K562 (cell line): ENCODE measurements at regions not wholly inside any gene's neighbourhood (a gene's known extent, or its start where the extent isn't known, plus 50 kb on each side); places are given as distances from the start of the nearest gene placed in this dataset.
A peak's percentile ranks its signal among the peaks of the same experiment; 100 is the strongest.

ENCODE experiments used
- ATAC-seq: fragments of 200-7000 bp; cut with Tn5 transposase; 3 replicates; pipeline ENCODE4 v1.9.1; 2020; ENCODE audit warnings: moderate library complexity
- BruUV-seq: library from RNA; stranded (reverse); fragments of 400-500 nt; replicated peaks from 2 replicates; lab custom pipeline; 2021; lab: Mats Ljungman, UMichigan
- CTCF ChIA-PET: fragments of 300-600 bp; formaldehyde crosslinking; extraction: SDS; loops from one replicate; lab custom pipeline; 2021; ENCODE audit warnings: low intra/inter-chr PET ratio; lab: Yijun Ruan, JAX
- POLR2A ChIA-PET: fragments of 300-600, 350-650 bp; sonication (Branson Sonifier 250); formaldehyde crosslinking; extraction: SDS; loops from one replicate; lab custom pipeline; 2021; ENCODE audit warnings: antibody characterized with exemption, inconsistent platforms; lab: Yijun Ruan, JAX
- DNase-seq, 4 experiments: peaks; one replicate each; pipeline versions ENCODE4 v3.0.0 to v3.0.0-alpha.2; 2011 to 2018; ENCODE audit warnings: low spot score in 3 of 4, mixed read lengths in 3 of 4; ENCODE audit errors: extremely low read depth in 1 of 4
- FAIRE-seq: peaks from 2 replicates; lab custom pipeline; 2011; peaks lifted over from hg19 to GRCh38; lab: Jason Lieb, UNC
- H2AFZ ChIP-seq: 2 replicates; pipeline ENCODE4 v1.6.0; 2011; ENCODE audit warnings: low read depth, low read length, control low read depth, inconsistent platforms
- H3K27ac ChIP-seq: fragments of 200-600 bp; 3 replicates; pipeline ENCODE4 v1.8.0; 2011; ENCODE audit warnings: low read depth, mild to moderate bottlenecking, control low read depth, inconsistent platforms, low read length, moderate library complexity, mixed read lengths; ENCODE audit errors: extremely low read depth
- H3K27me3 ChIP-seq, 2 experiments: fragments of 300-600 bp in 1 of 2; 2 replicates in 1 of 2; 3 replicates in 1 of 2; pipeline versions ENCODE4 v1.6.0 to v1.8.0; 2011; ENCODE audit warnings: inconsistent platforms in 2 of 2, low read length in 2 of 2, mild to moderate bottlenecking in 1 of 2, mixed read lengths in 1 of 2, moderate library complexity in 1 of 2; ENCODE audit not compliant: control insufficient read depth in 2 of 2, insufficient read depth in 2 of 2
- H3K36me3 ChIP-seq: fragments of 300-600 bp; 3 replicates; pipeline ENCODE4 v1.8.0; 2011; ENCODE audit warnings: mild to moderate bottlenecking, low read length, inconsistent platforms; ENCODE audit not compliant: control insufficient read depth, insufficient read depth
- H3K4me1 ChIP-seq, 2 experiments: fragments of 200-600 bp in 1 of 2; replicated peaks in 1 of 2; 2 replicates in 1 of 2; 3 replicates in 1 of 2; pipeline versions ENCODE4 v1.5.1 to v1.8.0; 2011; ENCODE audit warnings: inconsistent platforms in 2 of 2, low read length in 2 of 2, mild to moderate bottlenecking in 1 of 2, mixed read lengths in 1 of 2, moderate library complexity in 1 of 2; ENCODE audit not compliant: control insufficient read depth in 2 of 2, insufficient read depth in 2 of 2
- H3K4me2 ChIP-seq: 2 replicates; pipeline ENCODE4 v1.6.1; 2011; ENCODE audit warnings: low read length, control low read depth, inconsistent platforms, mixed read lengths; ENCODE audit not compliant: insufficient read depth
- H3K4me3 ChIP-seq: fragments of 200-600 bp; sonication (generic), shearing (Covaris generic); 2 replicates; pipeline ENCODE4 v1.5.1; 2016; ENCODE audit warnings: control low read depth, inconsistent platforms
- H3K79me2 ChIP-seq: fragments of 200-600 bp; 3 replicates; pipeline ENCODE4 v1.8.0; 2011; ENCODE audit warnings: low read length, inconsistent platforms; ENCODE audit not compliant: control insufficient read depth, insufficient read depth
- H3K9ac ChIP-seq, 2 experiments: 2 replicates each; pipeline versions ENCODE4 v1.6.0 to v1.6.1; 2011; ENCODE audit warnings: low read depth in 2 of 2, low read length in 2 of 2, control low read depth in 1 of 2, inconsistent platforms in 1 of 2, mild to moderate bottlenecking in 1 of 2, mixed read lengths in 1 of 2; ENCODE audit not compliant: insufficient read depth in 1 of 2
- H3K9me1 ChIP-seq: one replicate; pipeline ENCODE4 v1.6.0; 2011; ENCODE audit warnings: inconsistent platforms, mild to moderate bottlenecking, low read length, moderate library complexity; ENCODE audit not compliant: control insufficient read depth, insufficient read depth
- H3K9me3 ChIP-seq: replicated peaks from 2 replicates; pipeline ENCODE4 v1.5.1; 2011; ENCODE audit warnings: low read depth, low read length, inconsistent platforms; ENCODE audit not compliant: control insufficient read depth, insufficient read depth
- H4K20me1 ChIP-seq: replicated peaks from 2 replicates; pipeline ENCODE4 v1.6.1; 2011; ENCODE audit warnings: low read length, inconsistent platforms, mixed read lengths; ENCODE audit not compliant: control insufficient read depth, insufficient read depth
- ARID2 ChIP-seq: fragments of 450-650 bp; IDR thresholded peaks from 2 replicates; pipeline ENCODE4 v1.6.1; 2017; ENCODE audit warnings: antibody characterized with exemption, mild to moderate bottlenecking
- ATF6 ChIP-seq: sonication (generic); formaldehyde crosslinking; IDR thresholded peaks from 2 replicates; pipeline ENCODE4 v1.4.0; 2020; ENCODE audit warnings: mild to moderate bottlenecking, missing genetic modification reagents
- CLOCK ChIP-seq: fragments of 250-450 bp; sonication (Bioruptor Pico); IDR thresholded peaks from 2 replicates; pipeline ENCODE4 v1.4.0; 2020; ENCODE audit warnings: mild to moderate bottlenecking, moderate library complexity, borderline replicate concordance
- CTBP1 ChIP-seq: fragments of 450-650 bp; IDR thresholded peaks from 2 replicates; pipeline ENCODE4 v1.6.1; 2016; ENCODE audit warnings: borderline replicate concordance
- KLF6 ChIP-seq: fragments of 250-450 bp; sonication (Bioruptor Pico); IDR thresholded peaks from 2 replicates; pipeline ENCODE4 v1.4.0; 2020; ENCODE audit warnings: mild to moderate bottlenecking, moderate library complexity, borderline replicate concordance
- PCBP1 ChIP-seq: fragments of 200-400 bp; formaldehyde crosslinking; IDR thresholded peaks from 2 replicates; pipeline ENCODE4 v1.6.1; 2018; ENCODE audit warnings: mild to moderate bottlenecking, low read depth, low read length; ENCODE audit not compliant: poor library complexity, severe bottlenecking
- PHF8 ChIP-seq: fragments of 200-600 bp; sonication (generic); IDR thresholded peaks from 2 replicates; pipeline ENCODE4 v1.6.1; 2012; ENCODE audit warnings: mixed run types, mild to moderate bottlenecking, inconsistent platforms, low read length, moderate library complexity, borderline replicate concordance
- PTBP1 ChIP-seq: fragments of 200-400 bp; formaldehyde crosslinking; IDR thresholded peaks from 2 replicates; pipeline ENCODE4 v1.6.1; 2017; ENCODE audit warnings: low read depth, low read length
- ZBTB2 ChIP-seq: fragments of 450-650 bp; IDR thresholded peaks from 2 replicates; pipeline ENCODE4 v1.6.1; 2016; ENCODE audit warnings: antibody characterized with exemption
- ZNF274 ChIP-seq: IDR thresholded peaks from 2 replicates; pipeline ENCODE4 v1.6.1; 2011; ENCODE audit warnings: low read depth, mild to moderate bottlenecking, low read length, moderate library complexity, borderline replicate concordance
- WGBS: fragments of 100-300 bp; shearing (Covaris generic); methylation state at CpG from one replicate; pipeline ENCODE4 v1.1.6; 2016; ENCODE audit warnings: low coverage, mixed read lengths; ENCODE audit not compliant: insufficient coverage; ENCODE audit errors: missing lambda C conversion rate; 5-methylcytosine and 5-hydroxymethylcytosine counted together
- in situ Hi-C: fragments of 300-500 bp; cut with MboI; formaldehyde crosslinking; loops from 4 replicates; pipeline ENCODE4 v1.15.0; 2018; ENCODE audit warnings: inconsistent platforms, mixed read lengths
- intact Hi-C: fragments of 100-400 bp; cut with micrococcal nuclease; formaldehyde crosslinking; loops from 2 replicates; pipeline ENCODE4 v1.14.2; 2022

- H3K4me2 ChIP-seq = no peak overlapping the region
- H2AFZ ChIP-seq = peak overlapping the region; percentile 32
- no peak for TF ChIP-seq CLOCK (CRISPR knock-in tag)
- POLR2A ChIA-PET = no interaction called here
- 0 out of 2 replicates have a peak, but pooled peaks cover 2% of the 10 kb centered on the region for H3K9me3 ChIP-seq
- no peak for ATAC-seq
- DNase-seq = no peak
- FAIRE-seq = no peak
- H3K4me1 ChIP-seq = peaks cover 4 to 5% of the 10 kb centered on the region in 2 experiments; a peak in 3 of 5 replicates
- in situ Hi-C loops (no loop called here), intact Hi-C loops (no loop called here)
- H3K27me3 ChIP-seq = no peaks in the 10 kb centered on the region
- no peaks in the 10 kb centered on the region for H3K36me3 ChIP-seq
- no peak overlapping the region for H3K9ac ChIP-seq
- BruUV-seq = no TSS peak
- CTCF ChIA-PET = no interaction called here
- no peak overlapping the region for H3K4me3 ChIP-seq
- no peak overlapping the region for H3K27ac ChIP-seq
- no peaks in the 10 kb centered on the region for H4K20me1 ChIP-seq
- WGBS = 30% methylated on average over 3 of the region's 3 CpGs
- no peaks in the 10 kb centered on the region for H3K9me1 ChIP-seq
- no peaks in the 10 kb centered on the region for H3K79me2 ChIP-seq
Observed at GRCh38 chr9:88927510-88927909, 63.8 kb upstream of the S1PR3 start.

GRCh38 chr9:88930716-88931115 lies 60.6 kb upstream of the S1PR3 start:
- Histone ChIP-seq H3K4me2 (no peak overlapping the region), H4K20me1 (no peaks in the 10 kb centered on the region), H3K4me1 (peaks cover 3 to 20% of the 10 kb centered on the region in 2 experiments; a peak in 4 of 5 replicates), H3K36me3 (no peaks in the 10 kb centered on the region), H3K79me2 (no peaks in the 10 kb centered on the region), H3K9ac (no peak overlapping the region), H3K9me1 (no peaks in the 10 kb centered on the region), H3K27ac (no peak overlapping the region), H3K4me3 (no peak overlapping the region), H3K9me3 (0 out of 2 replicates have a peak, but pooled peaks cover 2% of the 10 kb centered on the region), H2AFZ (no peak overlapping the region), H3K27me3 (no peaks in the 10 kb centered on the region)
- ChIA-PET POLR2A (interaction anchor here (0.6 kb wide), 1 partner anchor 36 kb away, joined by 3 read pairs; no protein-coding TSS in a partner anchor), CTCF (no interaction called here)
- no TSS peak for BruUV-seq
- intact Hi-C loops = no loop called here
- in situ Hi-C loops = no loop called here
- ATAC-seq (no peak), FAIRE-seq (no peak), DNase-seq (no peak)
- WGBS = 41% methylated on average over 2 of the region's 3 CpGs
- TF ChIP-seq ARID2 (no peak), KLF6 (CRISPR knock-in tag) (no peak), CTBP1 (no peak), ATF6 (no peak), PCBP1 (no peak), ZBTB2 (no peak), ZNF274 (no peak), PHF8 (no peak), PTBP1 (no peak)
